HCT116 (cell line): ENCODE measurements at regions not wholly inside any gene's neighbourhood (a gene's known extent, or its start where the extent isn't known, plus 50 kb on each side); places are given as distances from the start of the nearest gene placed in this dataset.

Source experiments
- ATAC-seq: fragments of 200-7000 bp; cut with Tn5 transposase; 2 replicates; pipeline ENCODE4 v1.9.1; 2020; ENCODE audit warnings: mild to moderate bottlenecking, moderate library complexity
- BruUV-seq: library from RNA; stranded (reverse); fragments of 400-500 nt; replicated peaks from 2 replicates; lab custom pipeline; 2021; lab: Mats Ljungman, UMichigan
- CTCF ChIA-PET: fragments of 300-600 bp; sonication (Branson Sonifier 250); formaldehyde crosslinking; loops from one replicate; lab custom pipeline; 2021; ENCODE audit warnings: antibody characterized with exemption; lab: Charles Lee
- POLR2A ChIA-PET: fragments of 300-600, 350-600 bp; sonication (Branson Sonifier 250); formaldehyde crosslinking; loops from one replicate; lab custom pipeline; 2021; ENCODE audit warnings: antibody characterized with exemption; lab: Charles Lee
- RAD21 ChIA-PET, 2 experiments: fragments of 300-600 bp; sonication (Branson Sonifier 250); formaldehyde crosslinking; loops; one replicate each; lab custom pipeline; 2023; ENCODE audit warnings: low total read pairs in 2 of 2; ENCODE audit not compliant: uncharacterized antibody in 2 of 2, unreplicated experiment in 2 of 2, low non-redundant PET in 1 of 2; lab: Charles Lee
- DNase-seq: peaks from one replicate; pipeline ENCODE4 v3.0.0-alpha.2; 2010; ENCODE audit warnings: low read depth, low spot score
- H2AFZ ChIP-seq: fragments of 200-600 bp; shearing (Covaris generic), sonication (generic); 2 replicates; pipeline ENCODE4 v1.6.1; 2017; ENCODE audit warnings: low read depth, mixed run types, mixed read lengths, antibody characterized with exemption, low read length; ENCODE audit not compliant: poor library complexity, severe bottlenecking
- H3K27ac ChIP-seq: 2 replicates; pipeline ENCODE4 v1.5.1; 2012; ENCODE audit warnings: low read depth, low read length
- H3K27me3 ChIP-seq: fragments of 200-600 bp; sonication (generic); 2 replicates; pipeline ENCODE4 v1.6.1; 2016; ENCODE audit warnings: mixed run types, low read length, mixed read lengths; ENCODE audit not compliant: insufficient read depth
- H3K36me3 ChIP-seq, 2 experiments: fragments of 200-500 bp in 1 of 2; fragments of 200-600 bp in 1 of 2; sonication (Bioruptor generic) in 1 of 2; sonication (generic) in 1 of 2; 2 replicates each; pipeline versions ENCODE4 v1.5.1 to v1.6.1; 2014 to 2016; ENCODE audit warnings: low read length in 2 of 2, inconsistent platforms in 1 of 2, mixed read lengths in 1 of 2, mixed run types in 1 of 2; ENCODE audit not compliant: insufficient read depth in 2 of 2, control insufficient read depth in 1 of 2
- H3K4me1 ChIP-seq, 2 experiments: fragments of 200-600 bp in 1 of 2; sonication (generic) in 1 of 2; 2 replicates each; pipeline versions ENCODE4 v1.5.1 to v1.6.1; 2012 to 2017; ENCODE audit warnings: low read length in 2 of 2, inconsistent platforms in 1 of 2, mild to moderate bottlenecking in 1 of 2, mixed read lengths in 1 of 2, mixed run types in 1 of 2, moderate library complexity in 1 of 2; ENCODE audit not compliant: insufficient read depth in 2 of 2, control insufficient read depth in 1 of 2
- H3K4me2 ChIP-seq: fragments of 200-600 bp; sonication (generic); 2 replicates; pipeline ENCODE4 v1.6.1; 2017; ENCODE audit warnings: mixed run types, low read length, mixed read lengths
- H3K4me3 ChIP-seq, 2 experiments: fragments of 200-600 bp in 1 of 2; sonication (generic) in 1 of 2; replicated peaks in 1 of 2; 2 replicates each; pipeline ENCODE4 v1.5.1; 2011 to 2016; ENCODE audit warnings: low read length in 2 of 2, control low read depth in 1 of 2, low read depth in 1 of 2, mild to moderate bottlenecking in 1 of 2, mixed read lengths in 1 of 2, mixed run types in 1 of 2
- H3K79me2 ChIP-seq: fragments of 200-600 bp; sonication (generic); 2 replicates; pipeline ENCODE4 v1.6.1; 2017; ENCODE audit warnings: mild to moderate bottlenecking, mixed run types, low read length, moderate library complexity, mixed read lengths; ENCODE audit not compliant: insufficient read depth
- H3K9ac ChIP-seq: fragments of 200-600 bp; sonication (generic); 2 replicates; pipeline ENCODE4 v1.6.1; 2016; ENCODE audit warnings: low read length, mixed read lengths
- H3K9me2 ChIP-seq: fragments of 200-600 bp; sonication (generic), shearing (Covaris generic); 2 replicates; pipeline ENCODE4 v1.6.1; 2017; ENCODE audit warnings: mixed run types, mild to moderate bottlenecking, moderate library complexity; ENCODE audit not compliant: insufficient read depth
- H3K9me3 ChIP-seq, 2 experiments: fragments of 200-500 bp in 1 of 2; fragments of 200-600 bp in 1 of 2; sonication (Bioruptor generic) in 1 of 2; sonication (generic) in 1 of 2; 2 replicates each; pipeline ENCODE4 v1.6.1; 2014 to 2017; ENCODE audit warnings: low read length in 2 of 2, mixed read lengths in 2 of 2, inconsistent platforms in 1 of 2, low read depth in 1 of 2, mild to moderate bottlenecking in 1 of 2, mixed run types in 1 of 2, moderate library complexity in 1 of 2; ENCODE audit not compliant: control insufficient read depth in 1 of 2, insufficient read depth in 1 of 2
- H4K20me1 ChIP-seq: fragments of 200-600 bp; sonication (generic), shearing (Covaris generic); 2 replicates; pipeline ENCODE4 v1.6.1; 2017; ENCODE audit warnings: mixed run types, mild to moderate bottlenecking, moderate library complexity; ENCODE audit not compliant: insufficient read depth
- ELF1 ChIP-seq: IDR thresholded peaks from 2 replicates; pipeline ENCODE4 v1.6.1; 2012; ENCODE audit warnings: low read depth, borderline replicate concordance
- EZH2 ChIP-seq: fragments of 200-600 bp; sonication (generic); IDR thresholded peaks from 2 replicates; pipeline ENCODE4 v1.6.1; 2017; ENCODE audit warnings: antibody characterized with exemption, mixed run types
- EZH2phosphoT487 ChIP-seq: fragments of 200-600 bp; IDR thresholded peaks from 2 replicates; pipeline ENCODE4 v1.6.1; 2018; ENCODE audit warnings: antibody characterized with exemption, borderline replicate concordance
- FOSL1 ChIP-seq: IDR thresholded peaks from 2 replicates; pipeline ENCODE4 v1.6.1; 2012; ENCODE audit warnings: low read depth
- JUND ChIP-seq: IDR thresholded peaks from 2 replicates; pipeline ENCODE4 v1.6.1; 2012
- POLR2A ChIP-seq: IDR thresholded peaks from 2 replicates; pipeline ENCODE4 v1.7.0; 2011; ENCODE audit warnings: borderline replicate concordance; ENCODE audit not compliant: insufficient read depth, insufficient read length; ENCODE audit errors: extremely low read depth
- ZFX ChIP-seq: fragments of 450-650 bp; IDR thresholded peaks from 2 replicates; pipeline ENCODE4 v1.6.1; 2017
- intact Hi-C: fragments of 100-400 bp; cut with micrococcal nuclease; formaldehyde crosslinking; loops from 2 replicates; pipeline ENCODE4 v1.10.0; 2022
- TF ChIP-seq, protein P1 (sequence below): IDR thresholded peaks from 2 replicates; pipeline ENCODE4 v1.6.1; 2011; ENCODE audit warnings: mild to moderate bottlenecking, low read length, moderate library complexity; ENCODE audit not compliant: insufficient replicate concordance; ENCODE audit errors: extremely low read depth
- TF ChIP-seq, protein P2 (sequence below): IDR thresholded peaks from 2 replicates; pipeline ENCODE4 v1.6.1; 2012; ENCODE audit warnings: low read depth
- TF ChIP-seq, protein P3 (sequence below): IDR thresholded peaks from 2 replicates; pipeline ENCODE4 v1.6.1; 2012

DNA sequence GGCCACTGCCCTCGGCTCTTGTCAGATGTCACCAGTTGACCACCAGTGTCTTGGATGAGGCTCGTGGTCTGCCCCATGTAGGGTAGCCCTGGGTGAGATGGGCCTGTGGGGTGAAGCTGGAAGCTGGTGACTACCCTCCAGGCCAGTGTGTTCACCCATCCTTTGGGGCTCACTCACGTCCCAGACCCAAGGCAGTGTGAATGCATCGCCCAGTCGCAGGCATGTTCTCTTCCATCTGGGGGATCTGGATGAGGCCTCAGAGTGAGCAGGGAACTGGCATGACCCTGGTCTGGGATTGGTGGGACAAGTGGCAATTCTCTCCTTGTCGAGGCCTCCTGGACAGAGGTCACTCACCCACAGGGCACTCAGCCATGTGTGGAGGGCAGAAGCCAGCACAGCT, 120.1 kb upstream of the PHACTR3 start:
- BruUV-seq, result no TSS peak
- no peak for TF ChIP-seq JUND
- TF ChIP-seq FOSL1, result no peak
- no peak for TF ChIP-seq EZH2phosphoT487
- TF ChIP-seq, protein P1, sequence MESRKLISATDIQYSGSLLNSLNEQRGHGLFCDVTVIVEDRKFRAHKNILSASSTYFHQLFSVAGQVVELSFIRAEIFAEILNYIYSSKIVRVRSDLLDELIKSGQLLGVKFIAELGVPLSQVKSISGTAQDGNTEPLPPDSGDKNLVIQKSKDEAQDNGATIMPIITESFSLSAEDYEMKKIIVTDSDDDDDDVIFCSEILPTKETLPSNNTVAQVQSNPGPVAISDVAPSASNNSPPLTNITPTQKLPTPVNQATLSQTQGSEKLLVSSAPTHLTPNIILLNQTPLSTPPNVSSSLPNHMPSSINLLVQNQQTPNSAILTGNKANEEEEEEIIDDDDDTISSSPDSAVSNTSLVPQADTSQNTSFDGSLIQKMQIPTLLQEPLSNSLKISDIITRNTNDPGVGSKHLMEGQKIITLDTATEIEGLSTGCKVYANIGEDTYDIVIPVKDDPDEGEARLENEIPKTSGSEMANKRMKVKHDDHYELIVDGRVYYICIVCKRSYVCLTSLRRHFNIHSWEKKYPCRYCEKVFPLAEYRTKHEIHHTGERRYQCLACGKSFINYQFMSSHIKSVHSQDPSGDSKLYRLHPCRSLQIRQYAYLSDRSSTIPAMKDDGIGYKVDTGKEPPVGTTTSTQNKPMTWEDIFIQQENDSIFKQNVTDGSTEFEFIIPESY, result no peak
- TF ChIP-seq EZH2, result no peak
- TF ChIP-seq, protein P2, sequence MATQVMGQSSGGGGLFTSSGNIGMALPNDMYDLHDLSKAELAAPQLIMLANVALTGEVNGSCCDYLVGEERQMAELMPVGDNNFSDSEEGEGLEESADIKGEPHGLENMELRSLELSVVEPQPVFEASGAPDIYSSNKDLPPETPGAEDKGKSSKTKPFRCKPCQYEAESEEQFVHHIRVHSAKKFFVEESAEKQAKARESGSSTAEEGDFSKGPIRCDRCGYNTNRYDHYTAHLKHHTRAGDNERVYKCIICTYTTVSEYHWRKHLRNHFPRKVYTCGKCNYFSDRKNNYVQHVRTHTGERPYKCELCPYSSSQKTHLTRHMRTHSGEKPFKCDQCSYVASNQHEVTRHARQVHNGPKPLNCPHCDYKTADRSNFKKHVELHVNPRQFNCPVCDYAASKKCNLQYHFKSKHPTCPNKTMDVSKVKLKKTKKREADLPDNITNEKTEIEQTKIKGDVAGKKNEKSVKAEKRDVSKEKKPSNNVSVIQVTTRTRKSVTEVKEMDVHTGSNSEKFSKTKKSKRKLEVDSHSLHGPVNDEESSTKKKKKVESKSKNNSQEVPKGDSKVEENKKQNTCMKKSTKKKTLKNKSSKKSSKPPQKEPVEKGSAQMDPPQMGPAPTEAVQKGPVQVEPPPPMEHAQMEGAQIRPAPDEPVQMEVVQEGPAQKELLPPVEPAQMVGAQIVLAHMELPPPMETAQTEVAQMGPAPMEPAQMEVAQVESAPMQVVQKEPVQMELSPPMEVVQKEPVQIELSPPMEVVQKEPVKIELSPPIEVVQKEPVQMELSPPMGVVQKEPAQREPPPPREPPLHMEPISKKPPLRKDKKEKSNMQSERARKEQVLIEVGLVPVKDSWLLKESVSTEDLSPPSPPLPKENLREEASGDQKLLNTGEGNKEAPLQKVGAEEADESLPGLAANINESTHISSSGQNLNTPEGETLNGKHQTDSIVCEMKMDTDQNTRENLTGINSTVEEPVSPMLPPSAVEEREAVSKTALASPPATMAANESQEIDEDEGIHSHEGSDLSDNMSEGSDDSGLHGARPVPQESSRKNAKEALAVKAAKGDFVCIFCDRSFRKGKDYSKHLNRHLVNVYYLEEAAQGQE, result no peak
- no peak for TF ChIP-seq POLR2A
- TF ChIP-seq, protein P3, sequence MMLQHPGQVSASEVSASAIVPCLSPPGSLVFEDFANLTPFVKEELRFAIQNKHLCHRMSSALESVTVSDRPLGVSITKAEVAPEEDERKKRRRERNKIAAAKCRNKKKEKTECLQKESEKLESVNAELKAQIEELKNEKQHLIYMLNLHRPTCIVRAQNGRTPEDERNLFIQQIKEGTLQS, result no peak
- TF ChIP-seq ZFX, result no peak
- TF ChIP-seq ELF1, result no peak
- TF ChIP-seq, all 23 proteins: peak for 0
- Histone ChIP-seq H3K9me3 (no peaks in the 10 kb centered on the region), H3K79me2 (no peaks in the 10 kb centered on the region), H3K36me3 (no peaks in the 10 kb centered on the region), H3K4me3 (no peak overlapping the region), H3K9ac (no peak overlapping the region), H3K4me2 (no peak overlapping the region), H3K9me2 (no peaks in the 10 kb centered on the region), H4K20me1 (no peaks in the 10 kb centered on the region), H3K27me3 (peaks cover 16% of the 10 kb centered on the region), H2AFZ (no peak overlapping the region), H3K4me1 (no peaks in the 10 kb centered on the region), H3K27ac (no peak overlapping the region)
- ChIA-PET RAD21 (no interaction called here), CTCF (no interaction called here), POLR2A (interaction anchor here (0.6 kb wide), 1 partner anchor 59 kb away, joined by 3 read pairs; no protein-coding TSS in a partner anchor)
- ATAC-seq (no peak), DNase-seq (no peak)
- intact Hi-C loops, result no loop called here
